Motor neuron (in vitro differentiated cells): ENCODE measurements at regions not wholly inside any gene's neighbourhood (a gene's known extent, or its start where the extent isn't known, plus 50 kb on each side); places are given as distances from the start of the nearest gene placed in this dataset.

ENCODE experiments used
- ATAC-seq, 8 experiments: fragments of 200-7000 bp; cut with Tn5 transposase; replicated peaks in 6 of 8; 2 replicates each; pipeline ENCODE4 v1.8.0; 2021; ENCODE audit warnings: mild to moderate bottlenecking in 8 of 8, moderate library complexity in 8 of 8
- H3K27ac ChIP-seq, 2 donors: fragments of 250-450 bp; sonication (Bioruptor Pico); 2 replicates each; pipeline ENCODE4 v1.9.0; 2021; ENCODE audit warnings: antibody characterized with exemption in 2 of 2, mild to moderate bottlenecking in 2 of 2, moderate library complexity in 1 of 2
- H3K4me1 ChIP-seq, 2 donors: fragments of 250-450 bp; sonication (Bioruptor Pico); replicated peaks in 1 of 2; 2 replicates each; pipeline ENCODE4 v1.6.1; 2021; ENCODE audit warnings: antibody characterized with exemption in 2 of 2, mild to moderate bottlenecking in 2 of 2, moderate library complexity in 1 of 2
- H3K4me3 ChIP-seq, 5 donors: fragments of 250-450 bp; sonication (Bioruptor Pico); 2 replicates each; pipeline ENCODE4 v1.9.0; 2021; ENCODE audit warnings: antibody characterized with exemption in 5 of 5, mild to moderate bottlenecking in 5 of 5, moderate library complexity in 4 of 5
- WGBS, 10 experiments: fragments of 450-650 bp; shearing (Covaris generic); methylation state at CpG; one replicate each; pipeline ENCODE4 v1.0.0; 2022; 5-methylcytosine and 5-hydroxymethylcytosine counted together
- in situ Hi-C, 9 experiments: fragments of 400-800 bp; cut with MboI; loops; one replicate each; pipeline ENCODE4 v1.15.0; 2021; ENCODE audit warnings: low sequenced_read_pairs in 9 of 9, low pct_unique_long_range_greater_than_20kb in 2 of 9; ENCODE audit not compliant: unreplicated experiment in 9 of 9

DNA sequence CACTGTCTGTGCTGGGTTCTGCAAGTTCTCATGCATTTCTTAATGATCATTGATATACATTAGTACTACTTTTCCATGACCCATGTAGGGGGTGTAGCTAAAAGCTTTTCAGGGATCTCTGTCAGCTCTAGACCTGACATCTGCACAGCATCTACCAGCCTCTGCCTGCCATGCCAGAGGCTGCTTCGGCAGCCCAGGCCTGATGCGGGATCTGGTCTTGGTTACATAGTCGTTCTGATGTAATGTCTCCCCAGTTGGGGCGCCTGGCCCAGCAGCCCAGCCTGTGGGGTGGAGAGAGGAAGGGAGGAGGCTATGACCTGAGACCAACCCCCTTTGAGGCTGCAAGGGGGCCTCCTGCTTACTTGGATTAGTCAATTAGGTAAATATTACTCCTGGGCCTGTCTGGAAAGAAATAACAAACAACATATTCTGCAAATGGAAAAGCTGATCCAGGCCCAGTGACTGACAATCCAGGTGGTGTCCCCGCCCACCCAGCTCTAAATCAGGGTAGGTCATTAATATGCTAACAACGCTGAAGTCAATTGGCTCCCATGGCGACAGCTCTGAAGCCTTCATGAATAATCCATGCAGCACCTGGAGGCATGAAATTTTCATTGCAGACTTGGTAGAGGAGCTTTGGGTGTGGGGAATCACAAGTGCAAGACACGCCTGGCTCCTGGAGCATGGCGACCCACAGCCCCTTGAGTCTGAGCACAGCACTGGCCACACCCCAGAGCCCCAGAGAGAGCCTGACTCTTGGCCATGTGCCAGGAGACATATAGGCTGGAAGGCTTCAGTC is 575.3 kb downstream of the CMPK2 start:
- peak; percentile 45 to 96 (median 89) for ATAC-seq
- WGBS, 10 experiments, result 0 to 100% (median 59%) methylated on average over 2 to 5 of the region's 9 CpGs; no CpG with 5 or more reads in 4 of the 10 experiments
- Histone ChIP-seq H3K4me1 (peaks cover 11 to 13% of the 10 kb centered on the region in 2 donors), H3K4me3 (no peak overlapping the region), H3K27ac (no peak overlapping the region)
- in situ Hi-C loops, result no loop called here

DNA sequence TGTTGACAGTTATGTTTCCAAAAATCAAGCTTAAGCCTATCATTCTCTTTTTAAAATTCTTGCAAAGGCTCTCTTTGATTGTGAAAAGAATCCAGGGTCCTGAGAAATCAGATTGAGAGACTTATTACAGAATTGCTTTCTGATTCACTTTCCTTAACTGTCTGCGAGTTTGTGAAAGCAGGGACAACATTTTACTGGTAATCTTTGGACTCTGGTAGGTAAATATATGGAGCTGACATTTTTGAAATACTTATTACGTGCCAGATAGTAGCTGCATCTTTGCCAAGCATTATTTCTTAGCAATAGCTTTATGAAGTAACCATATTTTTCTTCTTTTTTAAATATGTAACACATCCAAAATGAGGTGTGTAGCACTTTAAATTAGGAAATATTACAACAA is 570.9 kb downstream of the CMPK2 start:
- no peak for ATAC-seq
- WGBS, 10 experiments, result 0 to 100% (median 81%) methylated on average over 1 to 2 of the region's 2 CpGs
- H3K4me1 ChIP-seq, result peaks cover 11 to 12% of the 10 kb centered on the region in 2 donors

DNA sequence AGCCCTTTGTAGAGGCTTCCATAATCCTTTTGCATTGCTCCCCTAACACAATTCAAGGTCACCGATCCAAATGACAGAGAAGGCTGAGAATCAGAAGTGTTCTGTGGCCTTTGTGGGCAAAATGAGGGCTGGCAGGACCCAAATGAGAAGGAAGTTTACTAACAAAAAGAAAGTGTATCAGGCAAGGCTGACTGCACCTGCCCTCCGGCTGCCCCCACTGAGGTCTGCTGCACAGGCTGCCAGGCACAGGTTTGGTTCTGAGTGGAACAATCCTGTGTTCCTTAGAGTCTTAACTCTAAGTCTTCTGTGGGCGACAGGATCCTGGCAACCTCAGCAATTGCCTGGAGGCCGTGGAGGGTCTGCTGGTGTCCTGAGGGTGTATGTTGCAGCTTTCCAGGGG is 568.5 kb downstream of the CMPK2 start:
- Histone ChIP-seq H3K4me3 (no peak overlapping the region), H3K27ac (no peak overlapping the region), H3K4me1 (no peaks in the 10 kb centered on the region)
- in situ Hi-C loops, result no loop called here
- WGBS, 10 experiments, result 0 to 87% (median 79%) methylated on average over 1 to 3 of the region's 4 CpGs; no CpG with 5 or more reads in 3 of the 10 experiments
- no peak for ATAC-seq

More for the DNA sequence above, 570.9 kb downstream of the CMPK2 start:
- H3K4me3 ChIP-seq, result no peak overlapping the region
- in situ Hi-C loops, result no loop called here
- no peak overlapping the region for H3K27ac ChIP-seq

DNA sequence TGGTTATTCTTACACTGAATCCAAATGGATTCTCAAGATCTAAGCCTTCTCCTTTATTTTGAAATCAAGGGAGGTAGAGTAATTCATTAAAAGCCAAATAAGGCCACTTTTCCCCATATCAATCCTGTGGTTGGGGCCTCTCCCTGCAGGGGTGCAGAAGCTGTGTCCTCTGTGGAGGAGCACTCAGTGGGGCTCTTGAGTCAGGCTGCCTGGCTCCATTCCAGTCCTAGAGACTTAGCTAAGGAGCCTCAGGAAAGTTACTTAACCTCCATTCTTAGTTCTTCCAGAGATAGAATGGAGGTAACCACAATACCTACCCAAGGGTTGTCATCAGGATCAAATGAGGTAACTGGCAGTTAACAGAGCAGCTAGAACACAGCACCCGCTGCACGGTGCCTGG is 564.3 kb downstream of the CMPK2 start:
- 0 to 100% (median 44%) methylated on average over 2 of the region's 2 CpGs; no CpG with 5 or more reads in 6 of the 10 experiments for WGBS, 10 experiments
- no peak for ATAC-seq
- no peak overlapping the region for H3K27ac ChIP-seq
- H3K4me3 ChIP-seq, result no peak overlapping the region
- in situ Hi-C loops, result no loop called here
- peaks cover 0 to 4% of the 10 kb centered on the region in 2 donors for H3K4me1 ChIP-seq

DNA sequence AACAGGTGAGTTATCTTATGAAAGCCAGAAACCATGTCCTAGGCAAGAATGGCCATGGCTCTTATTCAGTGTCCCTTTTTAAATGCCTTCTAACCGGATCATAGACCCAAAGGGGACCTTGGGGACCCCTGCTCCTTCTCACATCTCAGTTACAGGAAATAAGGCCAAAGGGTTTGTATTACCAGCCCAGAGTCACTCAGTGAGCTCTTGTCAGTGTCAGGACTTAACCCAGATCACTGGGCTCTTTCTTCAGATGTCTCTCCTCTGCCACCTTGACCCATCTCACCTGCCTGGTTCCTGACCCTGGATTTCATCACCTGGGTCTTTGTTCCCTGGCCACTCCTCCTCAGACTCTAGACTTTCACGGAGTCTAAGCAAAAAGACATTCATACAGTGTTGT is 556.7 kb downstream of the CMPK2 start:
- Histone ChIP-seq H3K4me1 (peaks cover 31 to 37% of the 10 kb centered on the region in 2 donors), H3K27ac (no peak overlapping the region), H3K4me3 (no peak overlapping the region)
- 0 to 90% (median 40%) methylated on average over 1 to 2 of the region's 2 CpGs; no CpG with 5 or more reads in 5 of the 10 experiments for WGBS, 10 experiments
- in situ Hi-C loops, result no loop called here
- ATAC-seq, result no peak

DNA sequence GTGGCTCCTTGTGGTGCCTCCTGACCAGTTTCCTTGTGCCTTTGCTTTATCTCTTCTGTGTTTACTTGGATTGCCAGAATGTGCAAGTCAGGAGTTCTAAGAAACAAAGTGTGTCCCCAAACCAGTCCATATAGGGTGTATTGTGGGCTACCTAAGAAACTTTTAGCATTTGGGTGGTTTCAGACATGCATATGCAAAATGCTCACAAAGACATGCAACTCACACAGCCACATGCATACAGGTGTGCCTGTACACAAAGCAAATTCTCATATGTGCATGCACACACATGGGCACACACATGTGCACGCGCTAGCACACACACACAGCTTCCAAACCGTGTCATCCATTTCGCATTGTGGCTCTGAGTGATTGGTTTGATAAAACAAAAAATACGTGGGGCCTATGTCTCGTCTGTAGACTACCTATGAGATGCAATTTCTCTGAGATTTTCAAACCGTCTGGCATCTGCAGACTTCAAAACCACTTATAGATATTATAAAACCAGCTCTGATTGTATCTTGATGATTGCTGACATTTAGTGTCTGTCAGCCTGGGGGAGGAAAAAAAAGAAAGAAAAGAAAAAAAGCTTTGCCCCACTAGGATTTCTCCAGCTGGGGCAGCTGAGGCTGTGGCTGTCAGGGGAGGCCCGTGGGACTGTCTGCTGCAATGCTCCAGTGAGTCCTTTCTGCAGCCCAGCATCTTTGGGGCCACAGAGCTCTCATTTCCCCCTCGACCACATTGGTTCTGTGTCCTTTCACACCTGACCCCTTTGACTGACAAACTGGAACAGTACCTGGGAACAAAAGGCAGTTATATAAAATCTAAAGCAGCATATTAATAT is 556.1 kb downstream of the CMPK2 start:
- peak overlapping the region in 1 of 2 donors; percentile 77 for H3K27ac ChIP-seq
- ATAC-seq, result peak in 4 of 8 experiments; percentile 6 to 22 (median 16)
- in situ Hi-C loops, result no loop called here
- H3K4me3 ChIP-seq, result no peak overlapping the region
- whole genome bisulfite sequencing, 10 experiments, result 0 to 87% (median 49%) methylated on average over 1 to 7 of the region's 9 CpGs; no CpG with 5 or more reads in 2 of the 10 experiments
- H3K4me1 ChIP-seq, result peaks cover 31 to 37% of the 10 kb centered on the region in 2 donors

DNA sequence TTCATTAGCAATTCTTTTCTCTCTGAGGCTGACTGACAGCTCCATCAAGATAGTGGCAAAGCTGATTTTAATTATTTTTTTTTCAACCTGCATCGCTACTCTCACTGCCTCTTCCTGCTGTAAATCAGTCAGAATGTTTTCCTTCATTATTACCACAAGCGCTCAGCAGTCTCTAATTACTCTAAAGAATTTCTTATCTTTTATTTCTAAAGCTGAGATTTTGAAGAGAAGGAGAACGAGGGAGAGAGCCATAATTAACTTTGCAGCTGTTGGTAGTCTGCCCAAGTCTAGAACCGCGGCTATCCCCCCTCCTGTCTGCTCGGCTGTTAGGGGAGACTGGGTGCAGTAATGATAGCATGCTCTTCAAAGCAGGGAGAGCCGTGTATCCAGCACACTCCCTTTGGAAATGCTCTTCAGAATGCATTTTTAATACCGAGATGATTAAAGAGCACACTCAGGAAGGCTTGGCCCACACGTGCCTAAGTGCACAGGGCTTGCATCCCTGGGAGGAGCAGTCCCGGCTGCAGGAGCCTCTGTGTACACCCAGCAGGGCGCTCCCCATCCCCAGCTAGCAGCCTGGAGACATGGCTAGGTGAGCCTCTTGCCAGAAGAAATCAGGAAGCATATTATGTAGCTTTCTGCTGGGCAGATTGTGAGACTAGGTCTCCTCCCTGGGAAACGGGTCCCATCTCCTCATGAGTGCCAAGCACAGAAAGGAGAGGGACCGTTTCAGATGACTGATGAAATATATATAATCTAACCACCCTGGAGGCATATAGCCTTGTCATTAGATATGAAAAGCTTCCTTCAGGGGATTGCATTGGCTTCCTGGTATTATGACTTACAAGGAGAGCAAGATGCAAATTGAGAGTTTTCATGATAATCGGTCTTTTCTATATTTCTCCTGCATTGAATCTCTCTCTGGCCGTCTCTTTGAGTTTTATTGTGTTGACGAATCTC is 555.2 kb downstream of the CMPK2 start:
- peak in 6 of 8 experiments; percentile 69 to 82 (median 80) for ATAC-seq
- H3K27ac ChIP-seq, result peak overlapping the region in 1 of 2 donors; percentile 77
- H3K4me1 ChIP-seq, result peaks cover 28 to 37% of the 10 kb centered on the region in 2 donors
- WGBS, 10 experiments, result 3 to 68% (median 52%) methylated on average over 3 to 11 of the region's 16 CpGs
- no peak overlapping the region for H3K4me3 ChIP-seq
- in situ Hi-C loops, result no loop called here

DNA sequence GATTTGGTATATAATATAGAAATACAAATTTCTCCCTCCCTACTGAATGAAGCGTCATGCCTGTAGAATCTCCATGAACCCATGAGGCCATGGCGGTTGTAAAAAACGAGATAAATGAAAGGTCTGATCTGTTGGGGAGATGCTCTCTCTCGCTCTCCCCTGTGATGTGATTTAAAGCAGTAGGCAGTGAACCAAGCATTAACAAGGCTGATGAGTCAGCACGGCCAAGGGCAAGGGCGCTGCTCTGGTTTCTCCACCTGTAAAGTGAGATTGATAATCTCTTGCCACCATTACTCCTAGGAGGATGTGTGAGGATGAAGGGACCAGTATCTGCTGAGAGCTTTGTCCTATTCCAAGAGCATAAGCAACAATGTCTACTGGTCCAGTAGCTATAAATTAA is 553.3 kb downstream of the CMPK2 start:
- peak in 5 of 8 experiments; percentile 82 to 89 (median 84) for ATAC-seq
- H3K4me1 ChIP-seq, result peaks cover 28 to 37% of the 10 kb centered on the region in 2 donors
- no peak overlapping the region for H3K4me3 ChIP-seq
- H3K27ac ChIP-seq, result peak overlapping the region in 1 of 2 donors; percentile 50
- 4 to 73% (median 33%) methylated on average over 1 to 5 of the region's 6 CpGs; no CpG with 5 or more reads in 1 of the 10 experiments for WGBS, 10 experiments
- in situ Hi-C loops, result no loop called here

DNA sequence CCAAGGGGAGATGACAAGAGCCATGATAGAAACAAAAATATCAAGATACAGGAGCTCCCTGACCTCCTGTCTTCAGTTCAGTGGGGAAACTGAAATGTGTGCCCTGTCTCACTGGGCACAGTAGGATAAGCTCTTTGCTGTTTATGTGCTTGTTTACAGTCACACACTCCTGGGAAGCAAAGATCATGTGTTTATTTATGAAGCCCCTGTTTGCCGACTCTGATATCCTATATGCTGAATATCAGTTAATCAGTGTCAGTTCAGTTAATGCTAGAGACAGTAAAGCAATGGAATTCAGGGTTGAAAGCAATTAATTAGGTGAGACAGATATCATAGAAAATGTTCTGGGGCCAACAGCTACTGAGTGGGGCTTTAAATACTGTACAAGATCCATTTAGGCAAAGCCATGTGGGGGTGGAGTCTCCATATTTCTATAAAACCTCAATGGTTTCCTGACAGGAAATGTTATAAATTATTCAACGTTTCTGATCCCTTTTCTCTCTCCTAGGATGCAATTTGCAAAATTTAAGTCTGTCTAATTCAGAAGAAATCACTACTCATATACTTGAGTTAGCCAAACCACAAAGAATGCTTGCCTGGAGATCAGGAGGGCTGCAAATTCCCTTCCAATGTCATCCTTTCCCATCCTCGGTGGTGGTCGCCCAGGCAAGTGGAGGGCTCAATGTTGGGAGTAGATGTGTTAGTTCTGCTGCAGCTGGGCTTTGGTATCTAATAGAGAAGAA is 551.3 kb downstream of the CMPK2 start:
- WGBS, 10 experiments, result 0 to 79% (median 60%) methylated on average over 1 to 4 of the region's 4 CpGs; no CpG with 5 or more reads in 1 of the 10 experiments
- in situ Hi-C loops, result no loop called here
- Histone ChIP-seq H3K4me3 (no peak overlapping the region), H3K27ac (no peak overlapping the region), H3K4me1 (peaks cover 24 to 36% of the 10 kb centered on the region in 2 donors)
- ATAC-seq, result no peak

DNA sequence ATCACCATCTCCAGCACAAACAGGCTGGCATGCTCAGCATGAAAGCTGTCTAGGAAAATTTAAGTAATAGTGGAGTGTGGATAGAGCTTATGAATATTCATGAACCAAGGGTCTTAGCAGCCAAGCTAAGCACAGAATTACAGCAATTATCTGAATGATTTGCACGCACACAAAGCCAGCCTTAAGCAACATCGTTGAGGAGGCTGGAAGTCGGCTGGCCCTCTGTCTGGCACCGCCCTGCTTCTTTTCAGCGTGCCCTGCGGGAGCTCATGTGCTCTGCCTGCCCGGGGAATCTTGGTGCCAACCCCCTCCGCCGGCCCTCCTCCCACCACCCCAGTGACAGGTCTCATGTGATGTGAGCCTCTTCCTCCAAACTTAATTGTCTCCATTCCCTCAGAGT is 540.1 kb downstream of the CMPK2 start:
- in situ Hi-C loops, result no loop called here
- ATAC-seq, result peak in 5 of 8 experiments; percentile 32 to 63 (median 59)
- no peak overlapping the region for H3K4me3 ChIP-seq
- no peak overlapping the region for H3K27ac ChIP-seq
- no peaks in the 10 kb centered on the region for H3K4me1 ChIP-seq
- 40 to 83% methylated on average over 1 to 5 of the region's 9 CpGs; no CpG with 5 or more reads in 8 of the 10 experiments for WGBS, 10 experiments

DNA sequence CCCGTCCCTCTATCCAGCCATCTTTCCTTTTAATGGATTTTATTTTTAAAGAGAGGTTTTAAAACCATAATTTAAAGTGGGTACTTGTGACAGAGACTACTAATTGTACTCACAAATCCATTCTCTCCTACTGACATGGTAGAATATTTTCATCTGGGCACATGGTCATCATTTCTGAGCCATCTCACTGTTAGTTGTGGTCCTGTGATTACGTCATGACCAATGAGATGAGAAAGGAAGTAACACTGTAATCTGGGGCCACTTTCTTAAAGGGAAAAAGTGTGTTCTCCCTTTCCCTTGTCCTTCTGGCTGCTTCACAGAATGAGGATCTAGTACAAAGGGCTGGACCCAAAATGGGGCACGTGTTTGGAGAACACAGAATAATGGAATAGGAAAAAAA is 538.7 kb downstream of the CMPK2 start:
- in situ Hi-C loops, result no loop called here

More for the DNA sequence above, 538.7 kb downstream of the CMPK2 start:
- Histone ChIP-seq H3K4me1 (no peaks in the 10 kb centered on the region), H3K4me3 (no peak overlapping the region), H3K27ac (no peak overlapping the region)
- 10 to 100% (median 70%) methylated on average over 1 to 3 of the region's 3 CpGs for WGBS, 10 experiments
- no peak for ATAC-seq
